ENCODE measurements at regions not wholly inside any gene's neighbourhood (a gene's known extent, or its start where the extent isn't known, plus 50 kb on each side); places are given as distances from the start of the nearest gene placed in this dataset.

- Mint-ChIP-seq H3K36me3 (peaks cover 5% of the 10 kb centered on the region), H3K27ac (no peak overlapping the region), H3K4me3 (no peak overlapping the region), H3K4me1 (no peaks in the 10 kb centered on the region), H3K9me3 (peaks cover 6% of the 10 kb centered on the region)
- ATAC-seq (no peak), DNase-seq (ENCODE audit: low spot score in 2 of 2) (no peak)
Observed at GRCh38 chr13:31956980-31957644, 74.5 kb upstream of the FRY start.

GRCh38 chr13:31957772-31958171, 73.8 kb upstream of the FRY start:
- Mint-ChIP-seq H3K36me3 (peaks cover 5% of the 10 kb centered on the region), H3K4me3 (no peak overlapping the region), H3K9me3 (peaks cover 6% of the 10 kb centered on the region), H3K4me1 (no peaks in the 10 kb centered on the region), H3K27ac (no peak overlapping the region)
- no peak for ATAC-seq
- no peak for DNase-seq (ENCODE audit: low spot score in 2 of 2)

- no peak overlapping the region for H3K4me3 Mint-ChIP-seq
- H3K9me3 Mint-ChIP-seq: peaks cover 4% of the 10 kb centered on the region
- no peaks in the 10 kb centered on the region for H3K36me3 Mint-ChIP-seq
- DNase-seq (ENCODE audit: low spot score in 2 of 2): no peak
- no peaks in the 10 kb centered on the region for H3K4me1 Mint-ChIP-seq
- no peak overlapping the region for H3K27ac Mint-ChIP-seq
- no peak for ATAC-seq
Observed at GRCh38 chr13:31962731-31963370, 68.7 kb upstream of the FRY start.

- no peak for DNase-seq (ENCODE audit: low spot score in 2 of 2)
- H3K36me3 Mint-ChIP-seq: no peaks in the 10 kb centered on the region
- H3K27ac Mint-ChIP-seq: no peak overlapping the region
- ATAC-seq: no peak
- peaks cover 4% of the 10 kb centered on the region for H3K9me3 Mint-ChIP-seq
- no peaks in the 10 kb centered on the region for H3K4me1 Mint-ChIP-seq
- no peak overlapping the region for H3K4me3 Mint-ChIP-seq
Observed at GRCh38 chr13:31963631-31964030, 67.9 kb upstream of the FRY start.

- Mint-ChIP-seq H3K4me1 (no peaks in the 10 kb centered on the region), H3K4me3 (no peak overlapping the region), H3K27ac (no peak overlapping the region), H3K9me3 (peaks cover 4% of the 10 kb centered on the region), H3K36me3 (no peaks in the 10 kb centered on the region)
- ATAC-seq (no peak), DNase-seq (ENCODE audit: low spot score in 2 of 2) (no peak)
Observed at GRCh38 chr13:31964168-31964567, 67.4 kb upstream of the FRY start.

GRCh38 chr13:31965361-31966066, 66.1 kb upstream of the FRY start:
- Mint-ChIP-seq H3K36me3 (no peaks in the 10 kb centered on the region), H3K4me1 (no peaks in the 10 kb centered on the region), H3K4me3 (no peak overlapping the region), H3K27ac (no peak overlapping the region), H3K9me3 (peaks cover 4% of the 10 kb centered on the region)
- no peak for ATAC-seq
- DNase-seq (ENCODE audit: low spot score in 2 of 2): no peak

GRCh38 chr13:31967155-31967554, 64.4 kb upstream of the FRY start:
- Mint-ChIP-seq H3K9me3 (peaks cover 4% of the 10 kb centered on the region), H3K27ac (no peak overlapping the region), H3K4me3 (no peak overlapping the region), H3K4me1 (no peaks in the 10 kb centered on the region), H3K36me3 (no peaks in the 10 kb centered on the region)
- ATAC-seq (no peak), DNase-seq (ENCODE audit: low spot score in 2 of 2) (no peak)

- H3K36me3 Mint-ChIP-seq: no peaks in the 10 kb centered on the region
- DNase-seq (ENCODE audit: low spot score in 2 of 2) (no peak), ATAC-seq (no peak)
- peaks cover 4% of the 10 kb centered on the region for H3K9me3 Mint-ChIP-seq
- H3K27ac Mint-ChIP-seq: no peak overlapping the region
- no peak overlapping the region for H3K4me3 Mint-ChIP-seq
- no peaks in the 10 kb centered on the region for H3K4me1 Mint-ChIP-seq
Observed at GRCh38 chr13:31968473-31968872, 63.1 kb upstream of the FRY start.

GRCh38 chr13:31970231-31970930, 61.2 kb upstream of the FRY start:
- H3K4me3 Mint-ChIP-seq: no peak overlapping the region
- DNase-seq (ENCODE audit: low spot score in 2 of 2): no peak

GRCh38 chr13:31972453-31972852, 59.1 kb upstream of the FRY start:
- no peak for ATAC-seq
- H3K36me3 Mint-ChIP-seq: no peaks in the 10 kb centered on the region
- no peak for DNase-seq (ENCODE audit: low spot score in 2 of 2)
- H3K4me1 Mint-ChIP-seq: no peaks in the 10 kb centered on the region
- H3K4me3 Mint-ChIP-seq: no peak overlapping the region
- no peak overlapping the region for H3K27ac Mint-ChIP-seq
- no peaks in the 10 kb centered on the region for H3K9me3 Mint-ChIP-seq

More at GRCh38 chr13:31970231-31970930, 61.2 kb upstream of the FRY start:
- Mint-ChIP-seq H3K4me1 (no peaks in the 10 kb centered on the region), H3K9me3 (peaks cover 4% of the 10 kb centered on the region), H3K27ac (no peak overlapping the region), H3K36me3 (no peaks in the 10 kb centered on the region)
- ATAC-seq: no peak

GRCh38 chr13:31978021-31978420, 53.6 kb upstream of the FRY start:
- H3K9me3 Mint-ChIP-seq: no peaks in the 10 kb centered on the region
- H3K27ac Mint-ChIP-seq: no peak overlapping the region
- DNase-seq (ENCODE audit: low spot score in 2 of 2) (no peak), ATAC-seq (no peak)
- no peaks in the 10 kb centered on the region for H3K4me1 Mint-ChIP-seq
- no peak overlapping the region for H3K4me3 Mint-ChIP-seq
- no peaks in the 10 kb centered on the region for H3K36me3 Mint-ChIP-seq

- Mint-ChIP-seq H3K27ac (no peak overlapping the region), H3K36me3 (no peaks in the 10 kb centered on the region), H3K4me3 (no peak overlapping the region), H3K4me1 (no peaks in the 10 kb centered on the region), H3K9me3 (no peaks in the 10 kb centered on the region)
- ATAC-seq (no peak), DNase-seq (ENCODE audit: low spot score in 2 of 2) (no peak)
Observed at GRCh38 chr13:31980830-31981229, 50.7 kb upstream of the FRY start.

All from stimulated activated effector memory CD8-positive, alpha-beta T cell treated with anti-CD3 and anti-CD28 coated beads, Interleukin-12 subunit alpha, Interleukin-12 subunit beta, amount 100 ng/mL, for 72 hours (primary cell).